ENCODE measurements at regions not wholly inside any gene's neighbourhood (a gene's known extent, or its start where the extent isn't known, plus 50 kb on each side); places are given as distances from the start of the nearest gene placed in this dataset.

DNA sequence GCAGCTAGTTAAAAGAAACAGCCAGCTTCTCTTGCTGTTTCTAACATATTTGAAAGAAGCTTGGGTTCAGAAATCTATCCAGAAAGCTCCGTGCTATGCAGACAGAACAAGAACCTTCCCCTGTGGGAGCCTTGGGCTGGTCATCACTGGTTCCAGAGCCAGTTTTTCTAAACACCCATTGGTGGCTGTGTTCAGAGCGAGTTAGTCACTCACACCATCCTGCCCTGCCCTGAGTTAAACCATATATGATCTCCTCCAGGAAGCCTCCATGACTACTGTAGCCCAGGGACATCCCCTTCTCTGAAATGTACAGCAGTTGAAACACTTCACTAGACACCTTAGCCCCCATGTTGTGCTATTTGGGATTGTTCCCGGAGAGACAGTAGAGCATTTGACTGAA, 200.8 kb upstream of the SGCG start:
- no peak for TF ChIP-seq CTCF (IDR thresholded peaks at IDR 0.05; ENCODE audit: low read depth, low read length)
- H3K4me3 ChIP-seq (ENCODE audit: low read depth, low read length): no peak overlapping the region

DNA sequence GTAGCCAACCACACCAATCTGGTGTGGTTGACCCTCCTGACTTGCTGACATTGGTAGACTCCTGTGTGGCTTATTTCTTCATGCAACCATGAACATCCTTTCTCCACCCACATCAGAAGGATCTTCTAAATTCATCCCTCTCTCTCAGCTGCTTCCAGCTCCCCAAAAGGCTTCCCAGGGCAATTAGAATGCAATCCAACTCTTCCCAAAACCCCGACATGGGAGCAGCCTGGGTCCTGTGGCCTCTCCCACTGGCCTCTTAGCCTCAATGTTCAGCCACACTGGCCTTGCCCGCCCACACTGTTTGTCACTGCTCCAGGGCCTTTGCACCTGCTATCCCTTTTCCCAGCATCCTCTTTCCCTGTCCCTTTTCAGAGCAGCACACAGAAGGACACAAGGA, 199.8 kb upstream of the SGCG start:
- no peak overlapping the region for H3K4me3 ChIP-seq (ENCODE audit: low read depth, low read length)
- TF ChIP-seq CTCF (IDR thresholded peaks at IDR 0.05; ENCODE audit: low read depth, low read length): no peak

- no peak for TF ChIP-seq CTCF (IDR thresholded peaks at IDR 0.05; ENCODE audit: low read depth, low read length)
- H3K4me3 ChIP-seq (ENCODE audit: low read depth, low read length): no peak overlapping the region
Measured at GRCh38 chr13:22993148-22993547, 187.6 kb upstream of the SGCG start.

DNA sequence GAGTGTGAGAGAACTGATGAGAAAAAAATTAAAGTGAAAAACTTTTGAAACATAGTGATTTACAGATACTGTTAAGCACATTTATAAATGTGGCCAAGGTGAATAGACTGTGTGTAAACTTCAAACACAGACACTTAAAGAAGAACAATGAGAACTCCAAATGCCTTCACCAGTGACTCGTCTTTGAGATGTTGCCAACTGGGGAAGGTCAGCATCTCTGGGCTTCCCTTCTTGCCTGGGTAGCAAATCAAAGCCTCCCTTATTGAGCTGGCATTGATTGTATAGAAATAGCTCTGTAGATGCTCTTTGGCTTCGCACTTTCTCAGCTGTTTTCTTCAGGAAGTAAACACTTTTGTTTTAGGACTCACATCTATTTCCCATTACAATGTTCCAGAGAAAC, 177.3 kb upstream of the SGCG start:
- no peak overlapping the region for H3K4me3 ChIP-seq (ENCODE audit: low read depth, low read length)
- TF ChIP-seq CTCF (IDR thresholded peaks at IDR 0.05; ENCODE audit: low read depth, low read length): no peak

GRCh38 chr13:23007426-23007825, 173.4 kb upstream of the SGCG start:
- no peak overlapping the region for H3K4me3 ChIP-seq (ENCODE audit: low read depth, low read length)
- no peak for TF ChIP-seq CTCF (IDR thresholded peaks at IDR 0.05; ENCODE audit: low read depth, low read length)

DNA sequence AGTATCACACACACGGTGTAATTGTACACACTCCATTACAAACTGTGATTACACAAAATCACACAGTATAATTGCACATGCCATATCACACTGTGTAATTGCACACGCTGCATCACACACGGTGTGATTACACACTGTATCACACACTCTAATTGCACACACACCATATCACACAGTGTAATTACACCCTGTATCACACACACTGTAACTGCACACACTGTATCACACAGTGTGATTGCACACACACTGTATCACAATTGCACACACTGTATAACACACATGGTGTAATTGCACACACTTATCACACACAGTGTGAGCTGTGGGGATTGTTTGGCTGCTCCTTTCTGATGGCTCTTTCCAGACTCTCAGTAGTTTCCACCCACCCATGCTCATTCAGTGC, 162.6 kb upstream of the SGCG start:
- H3K4me3 ChIP-seq (ENCODE audit: low read depth, low read length): no peak overlapping the region
- no peak for TF ChIP-seq CTCF (IDR thresholded peaks at IDR 0.05; ENCODE audit: low read depth, low read length)

GRCh38 chr13:23020246-23020843, 160.4 kb upstream of the SGCG start:
- H3K4me3 ChIP-seq (ENCODE audit: low read depth, low read length): no peak overlapping the region
- TF ChIP-seq CTCF (IDR thresholded peaks at IDR 0.05; ENCODE audit: low read depth, low read length): peak; percentile 70

Data from WI38 (cell line).